RCC 7860 (cell line): ENCODE measurements at regions not wholly inside any gene's neighbourhood (a gene's known extent, or its start where the extent isn't known, plus 50 kb on each side); places are given as distances from the start of the nearest gene placed in this dataset.

ENCODE experiments used
- DNase-seq: peaks from one replicate; pipeline ENCODE4 v3.0.0-alpha.2; 2015; ENCODE audit warnings: low spot score
- FAIRE-seq: peaks from 2 replicates; lab custom pipeline; 2012; peaks lifted over from hg19 to GRCh38; lab: Jason Lieb, UNC

DNA sequence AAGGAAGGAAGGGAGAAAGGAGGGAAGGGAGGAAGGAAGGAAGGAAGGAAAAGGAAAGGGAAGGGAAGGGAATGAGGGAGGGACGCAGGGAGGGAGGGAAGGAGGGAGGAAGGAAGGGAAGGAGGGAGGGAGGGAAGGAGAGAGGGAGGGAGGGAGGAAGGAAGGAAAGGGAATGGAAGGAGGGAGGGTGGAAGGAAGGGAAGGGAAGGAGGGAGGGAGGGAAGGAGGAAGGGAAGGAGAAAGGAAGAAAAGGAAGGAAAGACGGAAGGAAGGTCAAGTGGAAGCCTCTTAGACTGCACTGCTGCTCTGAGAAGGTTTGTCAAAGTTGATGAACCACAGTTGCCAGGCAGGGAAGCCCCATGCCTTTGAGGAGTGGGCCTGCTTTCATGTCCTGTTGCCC lies 324.3 kb upstream of the ZFP64 start:
- FAIRE-seq (no peak), DNase-seq (no peak)

DNA sequence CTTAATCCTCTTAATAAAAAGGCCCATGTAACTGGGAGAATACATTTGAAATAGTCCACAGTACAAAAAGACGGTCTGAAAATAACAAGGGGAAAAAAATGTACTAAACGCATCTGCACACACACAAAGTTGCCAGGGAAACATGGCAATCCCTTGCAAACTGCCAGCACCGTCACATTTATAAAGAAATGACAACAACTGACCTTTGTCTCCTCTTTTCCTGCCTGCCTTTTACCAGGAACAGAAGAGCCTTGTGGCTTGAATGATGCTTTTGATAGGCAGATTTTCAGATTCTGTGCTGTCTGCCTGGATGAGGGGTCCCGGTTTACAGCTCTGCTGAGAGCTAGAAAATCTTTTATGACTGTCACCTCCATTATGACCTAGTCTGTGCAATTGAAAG lies 308.6 kb upstream of the ZFP64 start:
- FAIRE-seq, result no peak
- DNase-seq, result no peak

DNA sequence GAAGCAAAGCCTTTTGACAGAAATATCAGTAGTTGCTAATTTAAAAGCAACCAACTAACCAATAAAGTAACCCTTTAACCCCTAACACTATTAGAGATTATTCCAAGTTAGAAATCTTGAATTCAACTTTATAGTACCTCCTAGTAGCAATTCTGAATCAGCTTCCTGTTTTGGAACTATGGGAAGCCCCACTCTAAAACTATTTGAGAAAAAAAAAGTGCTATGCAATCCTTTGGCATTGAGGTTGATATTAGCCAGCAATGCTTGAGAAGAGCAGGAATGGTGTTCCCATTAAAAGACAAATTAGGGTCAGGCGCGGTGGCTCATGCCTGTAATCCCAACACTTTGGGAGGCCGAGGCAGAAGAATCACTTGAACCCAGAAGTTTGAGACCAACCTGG lies 306.2 kb upstream of the ZFP64 start:
- no peak for FAIRE-seq
- DNase-seq, result no peak

DNA sequence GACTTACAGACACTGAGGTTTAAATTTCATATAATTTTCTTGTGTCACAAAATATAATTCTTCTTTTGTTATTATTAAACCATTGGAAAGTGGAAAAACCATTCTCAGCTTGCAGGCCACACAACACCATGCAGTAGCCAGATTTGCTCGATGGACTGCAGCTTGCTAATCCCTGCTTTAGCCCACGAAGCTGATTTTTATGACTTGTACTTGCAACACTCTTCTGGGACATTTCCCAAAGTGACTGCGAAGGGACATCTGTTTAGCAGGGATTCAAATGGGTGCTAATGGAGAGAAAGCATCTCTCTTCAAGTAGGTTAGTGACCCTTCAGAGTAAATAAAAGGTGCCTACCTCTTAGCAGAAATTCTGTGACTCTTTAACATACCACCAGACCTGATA lies 304.6 kb upstream of the ZFP64 start:
- FAIRE-seq (no peak), DNase-seq (no peak)

DNA sequence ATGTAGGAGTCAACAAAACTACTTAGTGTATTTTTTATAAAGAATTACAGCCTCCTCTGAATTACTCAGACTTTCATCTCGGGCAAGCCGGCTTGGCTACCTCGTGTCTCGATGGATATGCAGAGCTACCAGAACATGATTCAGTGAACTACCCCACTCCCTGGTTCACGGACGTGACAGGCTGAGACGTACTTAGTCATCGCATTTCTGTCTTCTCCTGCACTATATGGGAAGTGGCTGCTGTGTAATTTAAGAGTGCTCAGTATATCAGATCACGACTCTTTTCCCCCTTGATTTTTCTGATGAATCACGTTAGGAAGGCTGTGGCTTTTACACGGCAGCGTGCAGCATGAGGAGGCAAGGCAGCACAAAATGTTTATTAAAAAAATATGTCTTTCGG lies 302.7 kb upstream of the ZFP64 start:
- DNase-seq, result peak; percentile 98
- FAIRE-seq, result peak; percentile 96

DNA sequence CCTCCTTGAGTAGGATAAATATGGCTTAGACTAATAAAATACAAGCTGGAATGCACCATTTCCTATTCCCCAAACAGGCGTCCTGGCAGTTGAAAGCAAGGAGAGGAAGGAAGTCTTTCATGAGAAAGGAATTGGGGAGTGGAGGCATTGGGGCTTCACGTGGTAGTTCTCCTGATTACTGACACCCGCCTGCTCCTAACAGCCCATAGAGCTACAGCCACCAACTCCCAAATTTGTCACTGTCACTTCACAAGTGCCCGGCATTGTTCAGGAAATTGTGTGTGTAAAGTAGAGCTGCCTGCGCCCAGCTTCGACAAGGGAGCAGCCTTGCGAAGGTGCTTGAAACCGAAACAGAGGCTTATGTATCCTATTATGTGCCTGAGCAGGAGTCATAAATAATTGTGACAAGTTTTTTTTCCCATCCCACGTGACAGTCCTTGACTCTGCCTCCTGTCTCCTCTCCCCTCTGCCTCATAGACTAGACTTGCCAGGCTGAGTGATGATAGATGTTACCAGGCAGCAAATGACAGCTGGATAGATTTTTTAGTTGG lies 301.7 kb upstream of the ZFP64 start:
- FAIRE-seq, result peak; percentile 20

DNA sequence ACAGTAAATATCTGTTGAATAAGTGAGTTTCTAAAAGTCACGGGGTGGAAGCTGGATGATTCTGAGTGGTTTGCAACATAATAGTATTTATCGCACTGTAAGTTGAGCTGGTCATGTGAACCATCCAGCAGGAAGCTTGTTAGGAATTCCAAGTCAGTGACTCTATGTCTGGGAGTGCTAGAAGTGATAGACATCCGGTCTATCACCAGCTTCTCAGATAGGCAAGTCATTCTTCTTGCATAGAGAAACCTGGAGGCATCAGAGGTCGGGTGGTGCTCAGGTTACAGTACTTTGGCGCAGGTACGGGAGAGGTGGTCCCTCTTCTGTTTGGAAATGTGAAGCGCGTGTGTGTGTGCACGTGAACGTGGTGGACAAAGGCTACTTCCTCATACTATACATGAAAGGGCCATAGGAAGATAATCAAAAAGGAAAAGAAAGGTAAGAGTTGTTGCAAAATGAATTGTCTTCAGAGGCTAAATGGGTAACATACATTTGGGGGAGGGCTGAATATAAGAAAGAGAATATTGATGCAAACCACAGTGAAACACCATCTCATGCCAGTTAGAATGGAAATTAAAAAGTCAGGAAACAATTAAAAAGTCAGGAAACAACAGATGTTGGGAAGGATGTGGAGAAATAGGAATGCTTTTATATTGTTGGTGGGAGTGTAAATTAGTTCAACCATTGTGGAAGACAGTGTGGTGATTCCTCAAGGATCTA lies 299.3 kb upstream of the ZFP64 start:
- FAIRE-seq, result peak; percentile 81
- peak; percentile 94 for DNase-seq

More for the DNA sequence above, 301.7 kb upstream of the ZFP64 start:
- DNase-seq, result peak; percentile 75

DNA sequence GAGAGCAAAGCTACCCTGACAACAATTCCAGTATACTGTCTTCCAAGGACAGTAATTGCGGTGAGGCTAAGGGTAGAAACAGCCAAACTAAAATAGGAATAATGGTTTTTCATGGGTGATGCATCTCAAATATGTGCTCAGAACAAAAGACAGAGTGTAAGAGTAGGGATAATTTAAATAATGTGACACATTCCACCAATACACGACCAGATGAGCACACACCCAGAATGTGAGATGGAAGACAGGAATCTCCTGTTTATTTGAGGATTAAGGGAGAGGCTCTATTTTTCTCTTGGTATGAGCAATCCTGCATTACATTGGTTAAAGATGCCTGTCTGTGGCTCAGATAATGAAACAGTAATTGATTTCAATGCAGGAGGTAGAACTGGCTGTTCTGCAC lies 292.9 kb upstream of the ZFP64 start:
- DNase-seq, result peak; percentile 29
- FAIRE-seq, result no peak

DNA sequence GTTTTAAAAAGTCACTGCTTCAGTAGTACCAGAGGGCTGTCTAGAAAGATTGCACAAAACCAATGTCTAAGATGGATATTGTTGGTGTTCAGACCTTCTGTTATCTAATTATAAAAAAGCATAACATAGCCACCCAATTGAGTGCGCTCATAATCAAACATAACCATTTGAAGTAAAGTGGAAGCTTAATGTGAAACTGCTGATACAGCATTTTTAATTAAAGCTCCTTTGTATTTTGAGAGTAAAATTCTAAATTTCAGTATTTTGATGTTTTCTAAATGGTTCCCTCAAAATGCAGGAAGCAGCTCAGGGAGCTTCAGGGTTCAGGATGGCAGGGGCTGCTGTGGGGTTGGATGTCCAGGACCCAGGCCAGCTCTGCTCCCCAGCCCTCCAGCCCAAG lies 291.8 kb upstream of the ZFP64 start:
- DNase-seq, result no peak
- no peak for FAIRE-seq

DNA sequence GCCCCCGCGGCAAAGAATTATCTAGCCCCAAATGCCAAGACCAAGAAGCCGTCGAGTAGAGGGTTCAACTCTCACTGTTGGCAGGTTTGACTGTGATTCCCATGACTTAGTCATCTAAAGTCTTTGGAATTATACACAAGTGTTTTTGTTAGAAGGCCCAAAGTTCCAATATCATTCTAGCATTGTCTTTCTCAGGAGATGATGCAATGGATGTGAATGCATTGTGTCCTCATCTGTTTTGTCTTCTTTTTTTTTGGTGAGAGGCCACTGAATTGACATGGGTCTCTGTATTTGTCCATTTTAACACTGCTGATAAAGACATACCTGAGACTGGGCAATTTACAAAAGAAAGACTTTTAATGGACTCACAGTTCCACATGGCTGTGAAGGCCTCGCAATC lies 290.5 kb upstream of the ZFP64 start:
- FAIRE-seq (no peak), DNase-seq (no peak)

DNA sequence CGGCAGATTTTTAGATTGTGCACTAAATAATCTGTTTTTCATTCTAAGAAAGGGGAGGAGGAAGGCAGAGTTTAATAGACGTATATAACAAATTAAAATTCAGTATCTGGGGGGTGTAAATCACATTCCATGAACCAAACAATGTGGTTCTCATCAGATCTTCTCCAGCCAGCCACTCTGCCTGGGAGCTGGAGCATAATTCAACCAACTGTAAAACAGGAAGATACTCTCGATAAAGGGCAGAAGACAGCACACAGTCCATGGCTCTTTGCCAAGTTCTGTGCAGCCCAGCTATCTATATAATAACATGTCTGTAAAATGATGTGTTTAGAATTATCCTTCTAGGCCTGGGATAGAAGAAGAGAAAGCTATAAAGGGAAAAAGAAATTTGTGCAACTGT lies 289.9 kb upstream of the ZFP64 start:
- DNase-seq (no peak), FAIRE-seq (no peak)

DNA sequence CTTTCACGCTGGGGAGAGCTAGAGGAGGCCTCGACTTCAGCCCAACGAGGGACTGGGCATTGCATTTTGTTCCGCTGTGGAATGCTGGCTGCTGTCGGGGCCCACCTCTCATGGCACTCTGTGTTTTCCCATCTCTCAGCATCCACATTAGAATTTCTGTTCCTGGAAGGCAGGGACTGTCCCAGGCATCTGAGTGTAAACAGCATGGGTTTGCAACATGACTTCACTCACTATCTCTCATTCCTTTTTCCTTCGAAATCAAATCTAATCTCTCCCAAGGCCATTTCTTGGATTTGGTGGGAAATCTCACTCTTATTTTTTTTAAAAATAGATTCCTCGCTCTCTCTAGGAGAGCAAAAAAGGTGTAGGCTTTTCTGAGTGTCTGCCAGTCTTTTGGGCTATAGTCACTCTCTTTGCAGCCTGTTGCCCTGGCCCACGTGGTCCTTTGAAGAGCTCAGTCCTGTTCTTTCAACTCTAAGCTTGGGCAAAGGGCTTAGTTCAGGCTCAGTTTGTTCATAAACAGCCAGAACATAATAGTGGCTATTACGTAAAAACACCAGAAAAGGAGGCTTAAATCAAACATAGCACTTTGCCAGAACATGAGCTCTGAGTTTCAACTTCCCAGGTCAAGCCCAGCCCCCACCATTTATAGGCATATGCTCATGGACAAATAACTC lies 284.6 kb upstream of the ZFP64 start:
- FAIRE-seq (no peak), DNase-seq (no peak)

DNA sequence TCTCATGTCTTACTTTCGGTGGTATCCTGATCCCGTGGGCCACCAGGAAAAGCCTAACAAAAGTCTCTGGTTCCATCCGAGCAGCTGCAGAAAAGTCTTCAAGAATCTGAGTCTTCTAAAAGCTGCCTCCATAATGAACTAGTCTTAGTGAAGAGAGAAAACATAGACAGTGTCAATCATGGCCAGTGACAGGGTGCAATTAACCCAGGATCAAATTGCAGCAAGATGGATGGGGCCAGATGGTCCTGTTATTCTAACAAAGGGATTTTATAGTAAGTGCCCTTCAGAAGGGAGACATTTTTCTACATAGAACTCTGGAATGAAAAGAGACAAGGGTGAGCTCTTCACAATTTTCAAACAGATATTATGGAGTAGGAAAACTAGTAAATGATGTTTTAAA lies 281.6 kb upstream of the ZFP64 start:
- FAIRE-seq (no peak), DNase-seq (no peak)

DNA sequence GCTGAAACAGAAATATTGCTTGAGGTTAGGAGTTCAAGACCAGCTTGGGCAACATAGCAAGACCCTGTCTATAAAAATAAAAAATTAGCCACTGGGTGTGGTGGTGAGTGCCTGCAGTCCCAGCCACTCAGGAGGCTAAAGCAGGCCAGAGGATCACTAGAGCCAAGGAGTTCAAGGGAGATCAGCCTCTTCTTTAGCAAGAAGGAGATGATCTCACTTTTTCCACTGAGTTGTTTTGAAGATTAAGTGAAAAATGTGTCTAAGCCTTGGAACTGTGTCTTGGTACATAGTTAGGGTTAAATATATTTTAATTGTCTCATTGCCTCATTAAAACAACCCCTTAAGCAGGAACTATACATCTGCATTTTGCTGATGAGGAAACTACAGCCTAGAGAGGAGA lies 279.0 kb upstream of the ZFP64 start:
- no peak for DNase-seq
- no peak for FAIRE-seq

DNA sequence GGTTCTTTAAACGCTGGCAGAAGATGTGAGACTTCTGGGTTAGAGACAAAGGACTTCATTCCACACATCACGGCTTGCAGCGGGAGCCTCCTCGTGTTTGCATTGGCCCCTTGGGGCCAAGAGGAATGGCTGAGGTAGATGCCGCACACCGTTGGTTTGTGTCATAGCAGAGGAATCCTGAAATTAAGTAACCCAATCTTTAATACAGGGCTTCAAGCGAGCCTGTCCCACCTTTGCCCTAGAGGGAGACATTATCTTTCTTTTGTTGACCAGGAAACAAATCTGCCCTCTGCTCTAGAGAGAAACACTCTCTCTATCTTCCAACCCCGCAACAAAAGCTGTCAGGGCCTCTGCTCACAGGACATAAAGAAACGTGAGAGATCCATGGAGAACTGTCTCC lies 277.5 kb upstream of the ZFP64 start:
- DNase-seq (no peak), FAIRE-seq (no peak)

DNA sequence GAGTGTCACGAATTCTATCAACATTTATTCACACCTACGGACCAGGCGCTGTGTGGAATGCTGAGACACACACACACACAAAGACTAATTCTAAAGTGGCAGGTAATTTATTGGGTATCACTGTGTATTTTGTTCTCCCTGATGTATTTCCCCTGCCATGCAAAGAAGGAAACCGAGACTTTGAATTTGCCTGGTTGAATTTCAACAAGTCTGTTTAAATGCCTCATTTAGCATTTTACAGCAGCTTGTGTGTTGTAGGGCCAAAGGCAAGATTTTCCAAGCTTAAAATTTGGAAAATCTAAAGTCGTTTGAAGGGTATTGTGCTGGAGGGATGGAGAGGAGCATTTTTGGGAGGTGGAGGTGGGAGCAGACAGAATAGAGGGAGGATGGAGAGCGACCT lies 274.4 kb upstream of the ZFP64 start:
- no peak for FAIRE-seq

DNA sequence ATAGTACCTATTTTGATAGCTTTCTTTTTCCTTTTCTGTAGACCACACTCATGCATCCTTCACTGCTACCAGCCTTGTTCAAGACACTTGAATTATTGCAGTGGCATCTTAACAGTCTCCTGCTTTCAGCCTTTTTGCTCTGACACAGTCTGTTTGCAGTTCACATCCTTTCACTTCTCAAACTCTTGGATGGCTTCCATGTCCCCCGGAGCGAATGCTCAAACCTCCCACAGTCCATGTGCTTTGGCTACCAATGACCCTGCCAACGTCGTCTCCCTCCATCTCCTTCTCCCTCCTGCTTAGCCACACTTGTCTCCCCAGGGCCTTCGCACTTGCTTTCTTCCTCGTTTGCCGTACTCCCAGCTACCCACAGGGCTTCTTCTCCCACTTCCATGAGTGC lies 270.0 kb upstream of the ZFP64 start:
- no peak for FAIRE-seq
- DNase-seq, result no peak

More for the DNA sequence above, 274.4 kb upstream of the ZFP64 start:
- no peak for DNase-seq

DNA sequence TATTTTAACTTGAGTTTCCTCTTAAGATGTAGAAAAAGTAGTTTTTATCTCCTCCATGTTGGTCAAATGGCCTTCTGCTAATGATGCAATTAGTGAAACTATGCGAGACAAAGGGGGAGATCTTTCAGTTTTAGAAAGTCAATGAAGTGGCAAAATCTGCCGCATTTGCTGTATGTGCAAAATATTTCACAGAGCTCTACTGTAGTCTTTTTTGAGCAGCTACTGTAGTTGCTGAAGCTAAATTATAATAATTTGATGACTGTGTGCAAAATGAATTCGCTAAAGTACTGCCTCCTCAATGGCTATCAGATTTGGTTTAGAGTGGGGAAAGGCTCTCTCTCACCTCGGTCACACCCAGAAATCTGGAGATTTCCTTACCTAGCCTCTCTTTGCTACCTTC lies 267.6 kb upstream of the ZFP64 start:
- DNase-seq, result no peak
- no peak for FAIRE-seq

DNA sequence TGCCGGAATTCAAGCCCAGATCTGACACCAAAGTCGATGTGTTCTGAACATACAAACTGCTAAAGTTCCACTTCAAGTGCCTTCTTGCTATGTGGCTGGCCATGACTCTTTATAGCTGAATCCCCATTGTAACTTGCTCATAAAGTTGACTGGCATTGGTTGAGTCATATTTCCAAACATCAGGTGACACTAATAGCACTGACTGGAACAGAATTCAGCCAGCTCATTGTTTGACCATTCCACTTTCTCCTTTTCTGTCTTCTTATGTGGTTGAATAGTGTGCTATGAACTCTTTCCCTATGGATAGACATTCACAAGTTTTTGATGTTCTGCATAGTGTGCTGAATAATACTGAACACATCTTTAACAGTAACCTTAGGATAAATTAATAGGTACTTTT lies 266.2 kb upstream of the ZFP64 start:
- peak; percentile 81 for DNase-seq
- peak; percentile 79 for FAIRE-seq

DNA sequence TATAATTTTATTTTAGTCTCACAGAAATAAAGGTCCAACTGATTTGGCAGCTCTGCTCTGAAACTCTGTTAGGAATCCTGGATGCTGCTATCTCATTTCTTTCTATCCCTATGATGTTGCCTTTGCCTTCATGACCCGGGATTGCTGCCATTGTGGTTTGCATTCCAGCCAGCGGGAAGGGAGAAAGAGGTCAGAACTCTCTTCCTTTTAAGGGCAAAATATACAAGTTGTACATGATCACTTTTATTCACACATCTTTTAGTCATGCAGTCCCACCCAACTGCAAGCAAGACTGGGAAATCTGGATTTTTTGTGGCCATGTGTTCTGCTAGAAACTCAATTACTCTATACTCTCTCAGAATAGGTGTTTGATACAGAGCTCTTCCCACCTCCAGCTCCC lies 263.1 kb upstream of the ZFP64 start:
- FAIRE-seq (peak; percentile 7), DNase-seq (peak; percentile 72)

DNA sequence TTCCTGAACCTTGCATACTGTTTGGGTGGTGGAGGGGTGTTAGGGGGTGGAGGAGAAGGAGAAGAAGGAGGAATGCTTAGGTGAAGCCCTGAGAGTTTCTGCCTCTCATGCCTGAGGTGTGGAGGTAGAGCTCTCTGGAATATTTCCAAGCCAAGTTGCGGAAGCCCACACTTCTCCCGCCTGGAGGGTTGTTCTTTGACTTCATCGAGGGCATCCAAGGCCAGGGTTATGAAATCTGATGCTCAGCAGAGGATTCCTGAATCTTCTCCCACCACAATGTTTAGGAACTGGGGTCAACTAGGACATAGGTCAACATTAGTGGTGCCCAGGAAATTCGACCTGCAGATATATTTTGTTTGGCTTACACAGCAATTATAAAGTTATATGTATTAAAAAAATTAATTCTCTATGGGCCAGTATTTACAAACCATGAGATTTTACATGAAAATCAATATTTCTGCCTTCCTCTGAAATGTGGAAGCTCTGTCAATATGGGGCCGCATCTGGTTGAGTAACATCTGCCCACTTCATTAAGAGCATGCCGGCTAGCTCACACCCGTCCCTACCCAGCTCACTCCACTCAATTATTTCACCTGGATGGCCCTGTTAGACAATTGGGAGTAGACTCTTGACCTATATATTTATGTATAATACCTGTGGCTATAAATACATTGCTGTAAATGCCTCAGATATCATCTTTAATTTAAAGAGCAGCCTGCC lies 257.1 kb upstream of the ZFP64 start:
- FAIRE-seq (no peak), DNase-seq (no peak)

DNA sequence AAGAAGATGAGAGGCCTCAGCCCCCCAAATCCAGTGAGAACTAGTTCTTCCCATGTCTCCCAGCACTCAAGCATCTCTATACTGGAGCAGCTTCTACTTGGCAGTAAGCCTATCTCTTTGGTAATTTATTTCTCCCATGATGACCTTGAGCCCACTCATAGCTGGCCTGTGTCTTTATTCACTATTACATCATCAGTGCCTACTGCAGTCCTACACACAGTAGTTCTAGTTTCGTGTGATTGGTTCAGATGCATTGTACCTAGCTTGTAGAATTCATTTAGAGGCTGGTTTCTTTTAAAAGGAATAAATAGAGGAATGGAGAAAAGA lies 255.6 kb upstream of the ZFP64 start:
- DNase-seq (peak; percentile 33), FAIRE-seq (no peak)
